NT2/D1 (cell line): ENCODE measurements at regions not wholly inside any gene's neighbourhood (a gene's known extent, or its start where the extent isn't known, plus 50 kb on each side); places are given as distances from the start of the nearest gene placed in this dataset.

ENCODE experiments used
- SUZ12 ChIP-seq: IDR thresholded peaks from 2 replicates; pipeline ENCODE4 v1.6.1; 2011; ENCODE audit not compliant: insufficient read length, insufficient read depth; ENCODE audit errors: extremely low read depth
- YY1 ChIP-seq: IDR thresholded peaks from 2 replicates; pipeline ENCODE4 v1.6.1; 2011; ENCODE audit not compliant: insufficient read length, insufficient read depth

GRCh38 chrX:9396930-9397329 is 67.9 kb upstream of the TBL1X start:
- TF ChIP-seq YY1 (no peak), SUZ12 (no peak)
